Tibial nerve (tissue), 4 donors: ENCODE measurements at regions not wholly inside any gene's neighbourhood (a gene's known extent, or its start where the extent isn't known, plus 50 kb on each side); places are given as distances from the start of the nearest gene placed in this dataset.

Experiments
- CTCF ChIP-seq, 5 experiments: fragments of 200-600 bp in 3 of 5; fragments of 450-650 bp in 2 of 5; sonication (generic) in 3 of 5; IDR thresholded peaks; one replicate each; pipeline ENCODE4 v1.5.1; 2016 to 2019; ENCODE audit warnings: antibody characterized with exemption in 5 of 5, mild to moderate bottlenecking in 3 of 5, moderate library complexity in 2 of 5
- EP300 ChIP-seq, 2 donors: sonication (generic); formaldehyde crosslinking; IDR thresholded peaks; one replicate each; pipeline ENCODE4 v1.6.1; 2017; ENCODE audit warnings: antibody characterized with exemption in 2 of 2, mild to moderate bottlenecking in 1 of 2
- POLR2A ChIP-seq, 2 donors: fragments of 450-650 bp; IDR thresholded peaks; one replicate each; pipeline ENCODE4 v1.6.1; 2017; ENCODE audit warnings: antibody characterized with exemption in 2 of 2, mild to moderate bottlenecking in 2 of 2, moderate library complexity in 2 of 2

GRCh38 chr3:10557250-10557649 is 51.9 kb upstream of the ATP2B2 start:
- TF ChIP-seq CTCF (IDR thresholded peaks at IDR 0.05) (no peak), POLR2A (IDR thresholded peaks at IDR 0.05) (no peak), EP300 (IDR thresholded peaks at IDR 0.05) (no peak)
